ENCODE measurements at regions not wholly inside any gene's neighbourhood (a gene's known extent, or its start where the extent isn't known, plus 50 kb on each side); places are given as distances from the start of the nearest gene placed in this dataset.

DNA sequence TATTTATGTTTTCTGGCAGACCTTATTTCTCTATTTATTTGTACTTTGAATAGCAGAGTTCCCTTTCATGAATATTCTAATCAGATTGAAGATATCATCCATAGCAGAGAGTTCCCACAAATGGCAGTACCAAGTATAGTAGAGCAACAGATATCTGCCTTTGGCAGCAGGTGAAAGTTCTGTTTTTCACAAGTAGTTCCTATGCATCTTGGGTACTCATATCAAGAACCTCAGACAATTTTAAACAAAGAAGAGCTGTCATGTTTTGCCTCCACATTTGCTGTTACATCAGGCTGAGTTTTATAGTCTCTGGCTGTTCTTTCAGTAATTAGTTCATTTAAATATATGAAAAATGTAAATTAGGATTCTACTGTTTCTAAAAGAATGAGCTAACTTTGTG lies 252.0 kb downstream of the KCNC2 start:
- no peaks in the 10 kb centered on the region for H3K4me1 ChIP-seq (ENCODE audit: insufficient read depth, low read length)
- no peaks in the 10 kb centered on the region for H3K36me3 ChIP-seq (ENCODE audit: insufficient read depth, low read length)
- no peaks in the 10 kb centered on the region for H3K27me3 ChIP-seq (ENCODE audit: insufficient read depth, low read length)
- H3K27ac ChIP-seq (ENCODE audit: low read depth, low read length): no peak overlapping the region
- no peak overlapping the region for H3K9ac ChIP-seq (ENCODE audit: low read depth, low read length)
- H3K4me3 ChIP-seq (ENCODE audit: low read length): no peak overlapping the region
- H3K9me3 ChIP-seq (ENCODE audit: insufficient read depth, low read depth, low read length): peaks cover 7% of the 10 kb centered on the region; the same call in 1 of the 2 replicates

DNA sequence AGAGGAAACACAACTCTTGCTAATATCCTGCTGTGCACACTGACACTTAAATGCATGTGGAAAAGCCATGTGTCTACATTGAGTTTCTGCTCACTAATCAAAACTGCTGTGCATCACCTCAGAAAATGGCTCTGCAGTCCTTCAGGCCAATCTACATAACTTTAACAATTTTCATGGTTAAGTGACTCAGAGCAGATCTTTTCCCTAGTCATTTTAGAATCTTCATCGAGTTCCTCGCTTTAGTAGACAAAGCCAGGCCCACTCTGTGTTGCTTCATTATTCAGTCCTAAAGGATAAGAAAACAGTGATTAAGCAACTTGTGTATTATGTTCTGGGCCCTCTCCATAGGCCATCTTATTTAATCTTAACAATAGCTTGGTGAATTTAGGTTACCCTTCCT lies 250.0 kb downstream of the KCNC2 start:
- no peak overlapping the region for H3K27ac ChIP-seq (ENCODE audit: low read depth, low read length)
- H3K36me3 ChIP-seq (ENCODE audit: insufficient read depth, low read length): no peaks in the 10 kb centered on the region
- H3K9ac ChIP-seq (ENCODE audit: low read depth, low read length): no peak overlapping the region
- H3K4me1 ChIP-seq (ENCODE audit: insufficient read depth, low read length): no peaks in the 10 kb centered on the region
- 98% methylated on average over 2 of the region's 2 CpGs for whole genome bisulfite sequencing
- no peak overlapping the region for H3K4me3 ChIP-seq (ENCODE audit: low read length)
- H3K9me3 ChIP-seq (ENCODE audit: insufficient read depth, low read depth, low read length): peaks cover 7% of the 10 kb centered on the region; the same call in 1 of the 2 replicates
- H3K27me3 ChIP-seq (ENCODE audit: insufficient read depth, low read length): no peaks in the 10 kb centered on the region

DNA sequence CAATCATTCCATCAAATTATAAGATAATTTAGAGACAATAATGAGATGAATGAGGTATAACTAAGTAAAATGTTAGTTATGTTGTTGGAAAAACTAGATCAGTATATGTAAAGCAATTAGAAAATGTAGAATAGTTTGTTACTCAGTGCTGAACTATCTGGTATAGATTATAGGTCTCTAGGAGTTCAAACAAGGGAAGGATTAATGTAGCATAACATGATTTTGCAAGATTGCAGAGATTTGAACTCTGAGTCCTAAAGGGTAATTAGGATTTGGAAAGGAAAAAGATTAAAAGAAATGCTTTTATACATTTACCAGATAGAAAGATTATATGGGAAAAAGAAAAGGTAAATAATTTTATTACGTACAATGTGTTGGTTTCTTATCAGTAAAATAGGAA lies 246.3 kb downstream of the KCNC2 start:
- H3K9me3 ChIP-seq (ENCODE audit: insufficient read depth, low read depth, low read length): no peaks in the 10 kb centered on the region
- H3K27me3 ChIP-seq (ENCODE audit: insufficient read depth, low read length): no peaks in the 10 kb centered on the region
- H3K4me1 ChIP-seq (ENCODE audit: insufficient read depth, low read length): no peaks in the 10 kb centered on the region
- H3K4me3 ChIP-seq (ENCODE audit: low read length): no peak overlapping the region
- H3K27ac ChIP-seq (ENCODE audit: low read depth, low read length): no peak overlapping the region
- H3K36me3 ChIP-seq (ENCODE audit: insufficient read depth, low read length): no peaks in the 10 kb centered on the region
- H3K9ac ChIP-seq (ENCODE audit: low read depth, low read length): no peak overlapping the region
- WGBS: 100% methylated on average over 1 of the region's 1 CpG

DNA sequence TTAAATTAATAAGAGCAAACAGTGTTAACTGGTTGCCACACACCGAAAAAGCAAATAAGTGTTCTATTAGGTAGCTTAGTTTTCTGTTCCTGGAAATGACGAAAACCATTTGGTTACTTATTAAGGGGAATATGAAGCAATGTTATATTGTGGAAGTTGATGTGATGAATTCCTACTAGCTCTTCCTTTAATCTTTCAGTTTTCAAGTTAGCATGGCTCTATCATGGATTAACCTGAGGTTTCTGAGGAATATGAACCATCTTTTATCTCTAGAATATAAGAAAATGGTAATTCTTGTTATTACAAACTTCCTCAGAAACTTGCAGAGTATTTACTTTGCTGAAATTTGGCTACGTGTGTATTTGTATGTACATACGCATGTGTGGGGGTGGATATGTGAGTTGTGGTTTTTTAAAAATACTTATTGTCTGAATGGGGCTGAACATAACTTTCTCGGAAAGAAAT lies 245.7 kb downstream of the KCNC2 start:
- Histone ChIP-seq H3K27ac (ENCODE audit: low read depth, low read length) (no peak overlapping the region), H3K36me3 (ENCODE audit: insufficient read depth, low read length) (no peaks in the 10 kb centered on the region), H3K4me1 (ENCODE audit: insufficient read depth, low read length) (no peaks in the 10 kb centered on the region), H3K9me3 (ENCODE audit: insufficient read depth, low read depth, low read length) (no peaks in the 10 kb centered on the region), H3K27me3 (ENCODE audit: insufficient read depth, low read length) (no peaks in the 10 kb centered on the region), H3K4me3 (ENCODE audit: low read length) (no peak overlapping the region), H3K9ac (ENCODE audit: low read depth, low read length) (no peak overlapping the region)
- WGBS: 88% methylated on average over 4 of the region's 5 CpGs

DNA sequence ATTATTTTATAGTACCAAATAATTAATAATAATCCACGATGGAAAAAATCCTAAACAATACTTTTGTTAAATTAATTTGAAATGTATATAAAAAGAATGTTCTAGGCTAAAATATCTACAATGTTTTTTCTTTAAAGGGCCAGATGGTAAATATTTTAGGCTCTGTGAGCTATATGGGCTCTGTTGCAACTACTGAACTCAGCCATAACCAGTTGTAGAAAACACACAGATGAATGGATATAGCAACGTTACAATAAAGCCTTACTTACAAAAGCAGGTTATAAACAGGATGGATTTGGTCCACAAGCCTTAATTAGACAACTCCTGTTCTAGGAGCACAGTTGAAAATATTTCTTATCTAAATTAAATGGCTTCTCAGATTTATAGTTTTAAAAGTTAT lies 245.2 kb downstream of the KCNC2 start:
- Histone ChIP-seq H3K27ac (ENCODE audit: low read depth, low read length) (no peak overlapping the region), H3K4me3 (ENCODE audit: low read length) (no peak overlapping the region), H3K9ac (ENCODE audit: low read depth, low read length) (no peak overlapping the region), H3K27me3 (ENCODE audit: insufficient read depth, low read length) (no peaks in the 10 kb centered on the region), H3K4me1 (ENCODE audit: insufficient read depth, low read length) (no peaks in the 10 kb centered on the region), H3K9me3 (ENCODE audit: insufficient read depth, low read depth, low read length) (no peaks in the 10 kb centered on the region), H3K36me3 (ENCODE audit: insufficient read depth, low read length) (no peaks in the 10 kb centered on the region)
- WGBS: 75% methylated on average over 1 of the region's 2 CpGs

DNA sequence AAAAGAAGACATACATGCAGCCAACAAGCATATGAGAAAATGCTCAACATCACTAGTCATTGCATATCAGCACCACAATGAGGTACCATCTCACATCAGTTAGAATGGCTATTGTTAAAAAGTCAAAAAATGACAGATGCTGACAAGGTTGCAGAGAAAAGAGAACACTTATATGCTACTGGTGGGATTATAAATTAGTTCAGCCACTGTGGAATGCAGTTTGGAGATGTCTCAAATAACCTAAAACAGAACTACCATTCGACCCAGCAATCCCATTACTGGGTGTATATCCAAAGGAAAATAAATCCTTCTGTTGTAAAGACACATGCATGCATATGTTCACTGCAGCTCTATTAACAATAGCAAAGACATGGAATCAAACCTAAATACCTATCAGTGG lies 238.4 kb downstream of the KCNC2 start:
- no peaks in the 10 kb centered on the region for H3K36me3 ChIP-seq (ENCODE audit: insufficient read depth, low read length)
- no peaks in the 10 kb centered on the region for H3K4me1 ChIP-seq (ENCODE audit: insufficient read depth, low read length)
- H3K27me3 ChIP-seq (ENCODE audit: insufficient read depth, low read length): no peaks in the 10 kb centered on the region
- WGBS: no CpG with 5 or more reads among the region's 1 CpG
- no peak overlapping the region for H3K4me3 ChIP-seq (ENCODE audit: low read length)
- H3K27ac ChIP-seq (ENCODE audit: low read depth, low read length): no peak overlapping the region
- no peaks in the 10 kb centered on the region for H3K9me3 ChIP-seq (ENCODE audit: insufficient read depth, low read depth, low read length)
- no peak overlapping the region for H3K9ac ChIP-seq (ENCODE audit: low read depth, low read length)

DNA sequence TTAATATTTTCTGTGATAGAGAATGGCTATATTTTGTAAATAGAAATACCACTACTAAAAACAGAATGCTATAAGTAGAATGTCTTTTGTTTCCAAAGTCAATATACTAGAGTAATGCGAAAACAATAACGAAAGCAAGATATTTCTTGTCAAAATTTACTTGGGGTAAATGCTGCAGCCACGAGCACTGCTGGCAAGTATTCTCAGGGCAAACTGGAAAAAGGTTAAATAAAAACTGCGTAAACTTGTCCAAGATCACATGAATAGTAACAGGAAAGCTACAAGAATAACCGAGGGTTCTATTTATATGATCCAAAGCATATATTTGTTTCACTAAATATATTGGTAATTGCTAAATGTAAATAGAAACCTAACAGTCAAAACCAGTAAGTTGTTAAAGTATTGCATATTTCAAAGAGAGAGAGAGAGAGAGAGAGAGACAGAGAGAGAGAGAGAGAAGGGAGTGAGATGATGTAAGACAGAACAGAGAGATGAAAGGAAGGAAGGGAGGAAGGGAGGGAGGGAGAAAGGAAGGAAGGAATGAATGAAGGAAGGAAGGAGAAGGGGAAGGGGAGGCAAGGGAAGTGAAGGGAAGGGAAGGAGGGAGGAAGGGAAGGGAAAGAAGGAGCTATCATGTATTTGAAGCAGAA lies 231.7 kb downstream of the KCNC2 start:
- H3K27ac ChIP-seq (ENCODE audit: low read depth, low read length): no peak overlapping the region
- H3K27me3 ChIP-seq (ENCODE audit: insufficient read depth, low read length): no peaks in the 10 kb centered on the region
- H3K4me1 ChIP-seq (ENCODE audit: insufficient read depth, low read length): no peaks in the 10 kb centered on the region
- WGBS: 93% methylated on average over 4 of the region's 5 CpGs
- no peak overlapping the region for H3K4me3 ChIP-seq (ENCODE audit: low read length)
- H3K9me3 ChIP-seq (ENCODE audit: insufficient read depth, low read depth, low read length): no peaks in the 10 kb centered on the region
- H3K36me3 ChIP-seq (ENCODE audit: insufficient read depth, low read length): no peaks in the 10 kb centered on the region
- no peak overlapping the region for H3K9ac ChIP-seq (ENCODE audit: low read depth, low read length)

DNA sequence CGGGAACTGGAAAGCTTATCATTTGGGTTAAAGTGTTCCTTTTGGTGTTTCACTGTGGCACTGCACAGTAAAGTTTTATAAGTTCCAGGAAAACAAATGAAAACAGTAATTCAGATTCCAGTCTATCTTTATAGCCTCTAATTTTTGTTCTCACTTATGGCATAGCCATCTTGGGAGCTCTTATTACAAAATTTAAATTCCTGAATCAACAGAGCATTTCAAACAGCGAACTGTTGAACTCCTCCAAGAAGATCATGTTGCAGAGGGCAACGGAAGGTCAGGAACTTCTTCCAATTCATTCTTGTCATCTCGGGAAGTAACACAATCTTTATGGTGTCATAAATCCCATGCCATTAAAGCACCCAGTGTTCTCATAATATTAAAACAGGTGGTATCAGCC lies 229.1 kb downstream of the KCNC2 start:
- no peak overlapping the region for H3K27ac ChIP-seq (ENCODE audit: low read depth, low read length)
- no peaks in the 10 kb centered on the region for H3K4me1 ChIP-seq (ENCODE audit: insufficient read depth, low read length)
- no peak overlapping the region for H3K9ac ChIP-seq (ENCODE audit: low read depth, low read length)
- H3K36me3 ChIP-seq (ENCODE audit: insufficient read depth, low read length): no peaks in the 10 kb centered on the region
- 89% methylated on average over 4 of the region's 4 CpGs for WGBS
- H3K4me3 ChIP-seq (ENCODE audit: low read length): no peak overlapping the region
- no peaks in the 10 kb centered on the region for H3K27me3 ChIP-seq (ENCODE audit: insufficient read depth, low read length)
- no peaks in the 10 kb centered on the region for H3K9me3 ChIP-seq (ENCODE audit: insufficient read depth, low read depth, low read length)

DNA sequence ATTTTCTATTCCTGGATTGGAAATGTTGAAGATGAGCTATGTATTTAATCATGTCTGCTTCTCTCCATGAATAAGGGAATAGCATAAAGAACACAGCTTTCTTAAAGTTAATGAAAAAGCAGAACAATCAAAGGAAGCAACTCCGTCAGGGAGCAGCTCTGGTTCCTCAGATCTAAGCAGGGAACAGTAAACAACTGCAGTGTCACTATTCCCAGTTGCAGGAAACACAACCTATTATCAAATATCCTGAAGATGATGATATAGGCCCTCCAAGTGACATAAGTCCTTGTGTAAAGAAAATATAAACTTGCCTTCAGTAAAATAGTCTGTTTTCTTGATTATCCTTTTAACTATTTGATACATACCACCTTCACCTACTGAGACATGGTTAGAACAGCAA lies 228.1 kb downstream of the KCNC2 start:
- 85% methylated on average over 1 of the region's 1 CpG for WGBS
- Histone ChIP-seq H3K9me3 (ENCODE audit: insufficient read depth, low read depth, low read length) (no peaks in the 10 kb centered on the region), H3K27me3 (ENCODE audit: insufficient read depth, low read length) (no peaks in the 10 kb centered on the region), H3K27ac (ENCODE audit: low read depth, low read length) (no peak overlapping the region), H3K4me1 (ENCODE audit: insufficient read depth, low read length) (no peaks in the 10 kb centered on the region), H3K9ac (ENCODE audit: low read depth, low read length) (no peak overlapping the region), H3K36me3 (ENCODE audit: insufficient read depth, low read length) (no peaks in the 10 kb centered on the region), H3K4me3 (ENCODE audit: low read length) (no peak overlapping the region)

DNA sequence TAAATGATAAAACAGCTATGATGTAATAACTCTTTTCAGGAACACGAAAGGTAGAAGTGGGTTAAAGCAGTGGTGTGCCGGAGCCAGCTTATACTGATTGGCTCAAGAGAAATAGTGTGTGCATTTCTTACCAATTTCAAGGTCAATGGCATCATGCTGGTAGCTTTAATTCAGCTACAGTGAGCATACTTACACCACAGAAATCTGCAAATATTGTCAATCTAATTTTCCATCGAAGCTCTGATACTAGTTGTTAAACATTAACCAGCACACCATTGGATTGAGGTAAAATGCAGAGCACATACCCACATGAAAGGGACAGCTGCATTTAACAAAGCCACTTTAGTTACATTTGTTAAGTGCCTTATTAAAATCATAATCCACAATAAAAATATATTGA lies 225.7 kb downstream of the KCNC2 start:
- Histone ChIP-seq H3K9ac (ENCODE audit: low read depth, low read length) (no peak overlapping the region), H3K4me3 (ENCODE audit: low read length) (no peak overlapping the region), H3K36me3 (ENCODE audit: insufficient read depth, low read length) (no peaks in the 10 kb centered on the region), H3K27me3 (ENCODE audit: insufficient read depth, low read length) (no peaks in the 10 kb centered on the region), H3K4me1 (ENCODE audit: insufficient read depth, low read length) (no peaks in the 10 kb centered on the region), H3K27ac (ENCODE audit: low read depth, low read length) (no peak overlapping the region), H3K9me3 (ENCODE audit: insufficient read depth, low read depth, low read length) (no peaks in the 10 kb centered on the region)
- WGBS: 93% methylated on average over 3 of the region's 3 CpGs

DNA sequence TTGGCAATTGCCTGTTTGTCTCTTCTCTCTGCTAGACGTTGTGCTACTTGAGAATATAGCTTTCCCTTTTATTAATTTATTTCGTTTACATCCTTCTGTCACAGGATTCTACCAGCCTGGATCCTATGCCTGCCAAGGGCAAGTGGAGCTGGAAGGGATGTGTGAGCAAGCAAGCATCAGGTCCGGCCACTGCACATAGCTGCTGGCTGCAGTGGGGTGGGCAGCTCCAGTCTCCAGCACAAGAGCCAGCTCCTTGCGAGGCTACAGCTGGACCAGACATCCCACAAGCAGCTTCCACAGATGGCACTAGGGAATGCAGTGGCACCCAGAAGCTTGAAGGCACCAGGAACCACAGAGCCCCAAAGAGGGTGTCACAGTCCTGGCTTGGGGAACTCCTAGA lies 225.0 kb downstream of the KCNC2 start:
- H3K27ac ChIP-seq (ENCODE audit: low read depth, low read length): no peak overlapping the region
- H3K27me3 ChIP-seq (ENCODE audit: insufficient read depth, low read length): no peaks in the 10 kb centered on the region
- no peak overlapping the region for H3K4me3 ChIP-seq (ENCODE audit: low read length)
- H3K36me3 ChIP-seq (ENCODE audit: insufficient read depth, low read length): no peaks in the 10 kb centered on the region
- 89% methylated on average over 4 of the region's 4 CpGs for WGBS
- no peak overlapping the region for H3K9ac ChIP-seq (ENCODE audit: low read depth, low read length)
- no peaks in the 10 kb centered on the region for H3K4me1 ChIP-seq (ENCODE audit: insufficient read depth, low read length)
- H3K9me3 ChIP-seq (ENCODE audit: insufficient read depth, low read depth, low read length): no peaks in the 10 kb centered on the region
